ENCODE measurements at regions not wholly inside any gene's neighbourhood (a gene's known extent, or its start where the extent isn't known, plus 50 kb on each side); places are given as distances from the start of the nearest gene placed in this dataset.
"Not testable (repeated sequence)": the region's sequence is repeated elsewhere in the genome, so short reads cannot be mapped to it uniquely, and the experiment has no call there.

DNA sequence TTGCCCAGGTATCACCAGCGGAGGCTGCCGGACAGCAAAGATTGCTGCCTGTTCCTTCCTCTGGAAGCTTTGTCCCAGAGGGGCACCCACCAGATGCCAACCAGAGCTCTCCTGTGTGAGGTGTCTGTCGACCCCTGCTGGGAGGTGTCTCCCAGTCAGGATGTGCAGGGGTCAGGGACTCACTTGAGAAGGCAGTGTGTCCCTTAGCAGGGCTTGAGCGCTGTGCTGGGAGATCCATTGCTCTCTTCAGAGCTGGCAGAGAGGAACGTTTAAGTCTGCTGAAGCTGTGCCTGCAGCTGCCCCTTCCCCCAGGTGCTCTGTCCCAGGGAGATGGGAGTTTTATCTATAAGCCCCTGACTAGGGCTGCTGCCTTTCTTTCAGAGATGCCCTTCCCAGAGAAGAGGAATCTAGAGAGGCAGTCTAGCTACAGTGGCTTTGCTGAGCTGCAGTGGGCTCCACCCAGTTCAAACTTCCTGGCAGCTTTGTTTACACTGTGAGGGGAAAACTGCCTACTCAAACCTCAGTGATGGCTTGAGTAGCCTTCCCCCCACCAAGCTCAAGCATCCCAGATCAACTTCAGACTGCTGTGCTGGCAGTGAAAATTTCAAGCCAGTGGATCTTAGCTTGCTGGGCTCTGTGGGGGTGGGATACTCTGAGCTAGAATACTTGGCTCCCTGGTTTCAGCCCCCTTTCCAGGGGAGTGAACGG is 325.4 kb downstream of the SPATA31A1 start:
- not testable (repeated sequence) for TF ChIP-seq POLR2A (IDR thresholded peaks at IDR 0.05; ENCODE audit: low read length); GATA1 (IDR thresholded peaks at IDR 0.05; ENCODE audit: low read depth, low read length)
